ENCODE measurements at regions not wholly inside any gene's neighbourhood (a gene's known extent, or its start where the extent isn't known, plus 50 kb on each side); places are given as distances from the start of the nearest gene placed in this dataset.
"Not testable (repeated sequence)": the region's sequence is repeated elsewhere in the genome, so short reads cannot be mapped to it uniquely, and the experiment has no call there.

GRCh38 chr10:21289961-21290360, 235.5 kb downstream of the SKIDA1 start:
- no peak for DNase-seq

- no peak for DNase-seq
These were observed 236.2 kb downstream of the SKIDA1 start for GRCh38 chr10:21289271-21289670.

GRCh38 chr10:21285742-21286331, 239.6 kb downstream of the SKIDA1 start:
- no peak for DNase-seq

GRCh38 chr10:21285207-21285606, 240.3 kb downstream of the SKIDA1 start:
- no peak for DNase-seq

- DNase-seq = no peak
These were observed 241.2 kb downstream of the SKIDA1 start for GRCh38 chr10:21284301-21284700.

- DNase-seq = not testable (repeated sequence)
These were observed 242.4 kb downstream of the SKIDA1 start for GRCh38 chr10:21283053-21283452.

- DNase-seq = no peak
These were observed 243.6 kb downstream of the SKIDA1 start for GRCh38 chr10:21281765-21282484.

GRCh38 chr10:21280971-21281572, 244.4 kb downstream of the SKIDA1 start:
- no peak for DNase-seq

- DNase-seq = no peak
These were observed 245.4 kb downstream of the SKIDA1 start for GRCh38 chr10:21280037-21280436.

- no peak for DNase-seq
These were observed 246.3 kb downstream of the SKIDA1 start for GRCh38 chr10:21279217-21279575.

GRCh38 chr10:21278491-21279216, 246.8 kb downstream of the SKIDA1 start:
- DNase-seq = peak; percentile 35

- DNase-seq = no peak
These were observed 252.0 kb downstream of the SKIDA1 start for GRCh38 chr10:21273400-21273968.

- DNase-seq = no peak
These were observed 252.7 kb downstream of the SKIDA1 start for GRCh38 chr10:21272643-21273399.

- DNase-seq = no peak
These were observed 254.5 kb downstream of the SKIDA1 start for GRCh38 chr10:21270976-21271375.

GRCh38 chr10:21269289-21269688, 256.2 kb downstream of the SKIDA1 start:
- DNase-seq = no peak

- DNase-seq = no peak
These were observed 259.9 kb downstream of the SKIDA1 start for GRCh38 chr10:21265622-21266021.

GRCh38 chr10:21264271-21264670, 261.2 kb downstream of the SKIDA1 start:
- no peak for DNase-seq

GRCh38 chr10:21263839-21264238, 261.6 kb downstream of the SKIDA1 start:
- no peak for DNase-seq

- DNase-seq = no peak
These were observed 262.1 kb downstream of the SKIDA1 start for GRCh38 chr10:21263263-21263803.

- DNase-seq = no peak
These were observed 263.6 kb downstream of the SKIDA1 start for GRCh38 chr10:21261842-21262294.

GRCh38 chr10:21260506-21261149, 264.9 kb downstream of the SKIDA1 start:
- DNase-seq = no peak

GRCh38 chr10:21260066-21260465, 265.4 kb downstream of the SKIDA1 start:
- DNase-seq = no peak

Measured in T-helper 9 cell (primary cell).